ENCODE measurements at regions not wholly inside any gene's neighbourhood (a gene's known extent, or its start where the extent isn't known, plus 50 kb on each side); places are given as distances from the start of the nearest gene placed in this dataset.
"Not testable (repeated sequence)": the region's sequence is repeated elsewhere in the genome, so short reads cannot be mapped to it uniquely, and the experiment has no call there.

DNA sequence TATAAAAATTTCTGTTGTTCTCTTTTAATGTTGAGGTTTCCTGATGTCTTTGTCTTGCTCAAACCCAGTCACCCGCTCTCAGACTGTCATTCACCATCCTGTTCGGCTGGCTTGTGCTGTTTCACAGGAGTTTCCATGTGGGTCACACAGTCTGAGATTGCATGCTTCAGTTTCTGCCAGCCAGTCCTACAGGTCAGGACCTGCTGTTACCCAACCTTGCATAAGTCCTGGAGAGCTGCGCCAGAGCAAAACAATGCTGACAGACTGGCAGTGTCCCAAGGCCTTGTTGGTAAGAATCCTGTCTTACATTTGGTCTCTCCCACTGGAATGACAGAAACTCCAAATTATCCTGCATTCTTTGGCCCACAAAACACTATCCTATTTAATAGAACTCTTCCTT is 340.0 kb upstream of the SLITRK5 start:
- no peak for TF ChIP-seq CTCF (IDR thresholded peaks at IDR 0.05; ENCODE audit: control insufficient read depth, insufficient read depth, low read depth, low read length, missing control alignments)
- H3K4me3 ChIP-seq (ENCODE audit: control insufficient read depth, low read depth, low read length): no peak overlapping the region
- no peak for DNase-seq (ENCODE audit: low read depth)

DNA sequence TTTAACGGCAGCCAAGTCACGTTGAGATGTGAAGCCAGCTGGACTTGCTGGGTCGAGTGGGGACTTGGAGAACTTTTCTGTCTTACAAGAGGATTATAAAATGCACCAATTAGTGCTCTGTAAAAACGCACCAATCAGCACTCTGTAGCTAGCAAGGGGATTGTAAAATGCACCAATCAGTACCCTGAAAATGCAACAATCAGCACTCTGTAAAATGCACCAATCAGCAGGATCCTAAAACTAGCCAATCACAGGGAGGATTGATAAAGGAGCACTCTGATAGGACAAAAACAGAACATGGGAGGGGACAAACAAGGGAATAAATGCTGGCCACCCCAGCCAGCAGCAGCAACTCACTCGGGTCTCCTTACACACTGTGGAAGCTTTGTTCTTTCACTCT is 337.6 kb upstream of the SLITRK5 start:
- no peak overlapping the region for H3K4me3 ChIP-seq (ENCODE audit: control insufficient read depth, low read depth, low read length)
- DNase-seq (ENCODE audit: low read depth): no peak
- no peak for TF ChIP-seq CTCF (IDR thresholded peaks at IDR 0.05; ENCODE audit: control insufficient read depth, insufficient read depth, low read depth, low read length, missing control alignments)

- H3K4me3 ChIP-seq (ENCODE audit: control insufficient read depth, low read depth, low read length): no peak overlapping the region
- TF ChIP-seq CTCF (IDR thresholded peaks at IDR 0.05; ENCODE audit: control insufficient read depth, insufficient read depth, low read depth, low read length, missing control alignments): no peak
- DNase-seq (ENCODE audit: low read depth): no peak
Observed at GRCh38 chr13:87334176-87334575, 337.0 kb upstream of the SLITRK5 start.

GRCh38 chr13:87336346-87336889 is 334.8 kb upstream of the SLITRK5 start:
- not testable (repeated sequence) for DNase-seq (ENCODE audit: low read depth); H3K4me3 ChIP-seq (ENCODE audit: control insufficient read depth, low read depth, low read length)

GRCh38 chr13:87344176-87344575 is 327.0 kb upstream of the SLITRK5 start:
- no peak overlapping the region for H3K4me3 ChIP-seq (ENCODE audit: control insufficient read depth, low read depth, low read length)
- DNase-seq (ENCODE audit: low read depth): no peak
- no peak for TF ChIP-seq CTCF (IDR thresholded peaks at IDR 0.05; ENCODE audit: control insufficient read depth, insufficient read depth, low read depth, low read length, missing control alignments)

- no peak for TF ChIP-seq CTCF (IDR thresholded peaks at IDR 0.05; ENCODE audit: control insufficient read depth, insufficient read depth, low read depth, low read length, missing control alignments)
- H3K4me3 ChIP-seq (ENCODE audit: control insufficient read depth, low read depth, low read length): no peak overlapping the region
- no peak for DNase-seq (ENCODE audit: low read depth)
Observed at GRCh38 chr13:87355451-87355850, 315.7 kb upstream of the SLITRK5 start.

DNA sequence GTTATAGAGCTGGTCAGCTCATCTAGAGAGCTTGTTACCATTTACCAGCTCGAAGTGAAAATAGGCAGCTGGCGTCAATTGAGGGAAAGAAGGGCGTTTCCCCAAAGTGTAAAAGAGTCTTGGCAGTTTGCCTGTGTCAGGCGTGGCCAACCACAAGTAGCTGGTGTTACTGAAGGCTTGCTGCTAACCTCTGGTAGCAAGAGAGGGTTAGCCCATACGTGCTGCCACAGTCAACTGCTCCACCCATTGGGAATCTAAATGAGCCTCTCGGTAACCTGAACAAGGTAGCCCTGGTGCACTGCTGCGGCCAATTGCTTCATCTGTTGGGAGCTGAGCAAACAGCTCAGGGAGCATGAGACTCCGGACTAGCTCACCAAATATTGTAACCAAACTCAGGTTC is 314.9 kb upstream of the SLITRK5 start:
- no peak for TF ChIP-seq CTCF (IDR thresholded peaks at IDR 0.05; ENCODE audit: control insufficient read depth, insufficient read depth, low read depth, low read length, missing control alignments)
- DNase-seq (ENCODE audit: low read depth): no peak
- no peak overlapping the region for H3K4me3 ChIP-seq (ENCODE audit: control insufficient read depth, low read depth, low read length)

Measured in AG09309 (cell line).